ENCODE measurements at regions not wholly inside any gene's neighbourhood (a gene's known extent, or its start where the extent isn't known, plus 50 kb on each side); places are given as distances from the start of the nearest gene placed in this dataset.

DNA sequence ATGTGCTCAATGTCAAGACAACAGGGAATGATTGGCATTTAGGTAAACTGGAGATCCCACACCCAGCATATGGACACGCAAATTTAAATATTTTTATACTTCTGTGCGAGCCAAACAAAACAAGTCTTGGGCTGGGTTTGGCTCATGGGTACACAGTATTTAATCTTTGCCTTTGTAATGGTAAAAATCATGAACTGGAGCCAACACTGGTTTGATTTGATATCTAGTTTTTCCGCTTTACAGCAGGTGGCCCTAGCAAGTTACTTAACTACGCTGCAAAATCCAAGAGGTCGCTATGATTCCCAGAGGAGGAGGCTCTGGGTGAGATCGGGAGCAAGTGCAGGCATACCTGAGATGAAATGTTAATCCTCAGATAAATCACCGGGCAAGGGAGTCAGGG lies 207.9 kb upstream of the SATB1 start:
- WGBS, 4 donors: 67 to 79% (median 71%) methylated on average over 7 of the region's 7 CpGs
- DNase-seq: no peak
- intact Hi-C loops (cut with DNase I): no loop called here
- no peaks in the 10 kb centered on the region for H3K36me3 ChIP-seq (replicated peaks in 1 of 2)
- H3K27me3 ChIP-seq: no peaks in the 10 kb centered on the region
- TF ChIP-seq POLR2A (IDR thresholded peaks at IDR 0.05): no peak
- TF ChIP-seq, protein P1, sequence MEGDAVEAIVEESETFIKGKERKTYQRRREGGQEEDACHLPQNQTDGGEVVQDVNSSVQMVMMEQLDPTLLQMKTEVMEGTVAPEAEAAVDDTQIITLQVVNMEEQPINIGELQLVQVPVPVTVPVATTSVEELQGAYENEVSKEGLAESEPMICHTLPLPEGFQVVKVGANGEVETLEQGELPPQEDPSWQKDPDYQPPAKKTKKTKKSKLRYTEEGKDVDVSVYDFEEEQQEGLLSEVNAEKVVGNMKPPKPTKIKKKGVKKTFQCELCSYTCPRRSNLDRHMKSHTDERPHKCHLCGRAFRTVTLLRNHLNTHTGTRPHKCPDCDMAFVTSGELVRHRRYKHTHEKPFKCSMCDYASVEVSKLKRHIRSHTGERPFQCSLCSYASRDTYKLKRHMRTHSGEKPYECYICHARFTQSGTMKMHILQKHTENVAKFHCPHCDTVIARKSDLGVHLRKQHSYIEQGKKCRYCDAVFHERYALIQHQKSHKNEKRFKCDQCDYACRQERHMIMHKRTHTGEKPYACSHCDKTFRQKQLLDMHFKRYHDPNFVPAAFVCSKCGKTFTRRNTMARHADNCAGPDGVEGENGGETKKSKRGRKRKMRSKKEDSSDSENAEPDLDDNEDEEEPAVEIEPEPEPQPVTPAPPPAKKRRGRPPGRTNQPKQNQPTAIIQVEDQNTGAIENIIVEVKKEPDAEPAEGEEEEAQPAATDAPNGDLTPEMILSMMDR (IDR thresholded peaks at IDR 0.05): no peak
- no peak overlapping the region for H3K4me3 ChIP-seq
- H3K27ac ChIP-seq: no peak overlapping the region
- no peaks in the 10 kb centered on the region for H3K9me3 ChIP-seq (replicated peaks in 1 of 3)
- H3K4me1 ChIP-seq (replicated peaks in 1 of 2): no peaks in the 10 kb centered on the region

DNA sequence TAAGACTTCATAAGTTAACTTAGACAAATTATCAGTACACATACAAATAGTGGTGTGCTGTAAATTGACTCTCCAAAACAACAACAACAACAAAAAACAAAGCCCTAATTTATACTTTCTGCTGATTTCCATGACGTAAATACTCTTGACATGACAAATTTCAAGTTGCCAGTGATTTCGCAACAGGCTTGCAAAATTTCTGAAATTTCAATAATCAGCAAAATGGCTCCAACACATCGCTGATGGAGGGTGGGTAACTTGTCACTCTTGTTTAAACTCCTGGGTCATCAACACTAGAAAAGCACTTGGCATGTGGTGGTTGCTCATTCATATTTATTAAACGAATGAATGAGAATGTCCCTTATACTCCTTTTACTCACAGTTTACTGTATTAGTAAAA lies 205.2 kb upstream of the SATB1 start:
- no peak overlapping the region for H3K4me3 ChIP-seq
- WGBS, 4 donors: 66 to 79% (median 71%) methylated on average over 4 of the region's 4 CpGs
- no peaks in the 10 kb centered on the region for H3K36me3 ChIP-seq (replicated peaks in 1 of 2)
- H3K27me3 ChIP-seq: no peaks in the 10 kb centered on the region
- no peak for TF ChIP-seq POLR2A (IDR thresholded peaks at IDR 0.05)
- TF ChIP-seq, protein P1 (IDR thresholded peaks at IDR 0.05): no peak
- intact Hi-C loops (cut with DNase I): no loop called here
- peak in 1 of 7 donors; percentile 4 for DNase-seq
- no peak overlapping the region for H3K27ac ChIP-seq
- no peaks in the 10 kb centered on the region for H3K9me3 ChIP-seq (replicated peaks in 1 of 3)
- H3K4me1 ChIP-seq (replicated peaks in 1 of 2): no peaks in the 10 kb centered on the region

DNA sequence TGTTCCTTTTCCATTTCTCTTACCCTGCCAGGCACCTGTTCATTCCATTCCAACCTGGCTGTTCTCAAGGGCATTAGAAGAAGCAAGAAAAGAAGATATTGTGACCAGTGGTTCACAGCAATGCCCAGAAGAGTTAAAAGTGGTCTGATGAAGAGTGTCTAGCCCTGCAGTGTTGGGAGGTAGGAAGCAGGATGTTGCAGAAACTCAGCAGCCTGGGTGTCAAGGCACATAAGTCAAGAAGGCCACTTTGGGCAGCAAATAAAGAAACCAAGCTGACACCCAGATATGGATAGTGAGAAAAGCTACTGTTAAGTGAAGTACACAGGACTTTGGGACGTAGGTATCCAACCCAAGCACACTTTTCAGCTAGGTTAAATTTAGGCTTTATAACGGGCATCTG lies 199.9 kb upstream of the SATB1 start:
- no peaks in the 10 kb centered on the region for H3K4me1 ChIP-seq (replicated peaks in 1 of 2)
- DNase-seq: no peak
- no peaks in the 10 kb centered on the region for H3K36me3 ChIP-seq (replicated peaks in 1 of 2)
- no peak overlapping the region for H3K27ac ChIP-seq
- no peaks in the 10 kb centered on the region for H3K27me3 ChIP-seq
- WGBS, 4 donors: 65 to 70% (median 67%) methylated on average over 2 of the region's 2 CpGs
- intact Hi-C loops (cut with DNase I): no loop called here
- H3K4me3 ChIP-seq: no peak overlapping the region
- no peak for TF ChIP-seq POLR2A (IDR thresholded peaks at IDR 0.05)
- H3K9me3 ChIP-seq (replicated peaks in 1 of 3): no peaks in the 10 kb centered on the region

DNA sequence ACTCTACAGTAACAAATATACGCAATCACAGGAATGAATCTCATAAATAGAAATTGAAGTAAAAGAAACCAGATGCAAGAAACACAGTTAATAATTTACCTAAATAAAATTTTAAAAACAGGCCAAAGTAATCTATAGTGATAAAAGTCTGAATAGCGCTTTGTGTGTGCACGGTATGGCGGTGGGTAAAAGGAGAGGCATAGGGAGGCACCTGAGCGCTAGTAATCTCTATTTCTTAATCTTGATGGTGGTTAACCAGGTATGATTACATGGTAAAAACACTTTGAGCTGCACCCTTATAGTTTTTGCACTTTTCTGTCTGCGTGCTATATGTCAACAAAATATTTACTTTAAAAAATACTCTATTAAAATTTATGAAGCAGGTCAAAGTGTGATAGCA lies 198.1 kb upstream of the SATB1 start:
- DNase-seq: no peak
- H3K4me1 ChIP-seq (replicated peaks in 1 of 2): no peaks in the 10 kb centered on the region
- H3K9me3 ChIP-seq (replicated peaks in 1 of 3): no peaks in the 10 kb centered on the region
- no peaks in the 10 kb centered on the region for H3K36me3 ChIP-seq (replicated peaks in 1 of 2)
- 85 to 94% (median 89%) methylated on average over 6 of the region's 6 CpGs for WGBS, 4 donors
- H3K4me3 ChIP-seq: no peak overlapping the region
- no peaks in the 10 kb centered on the region for H3K27me3 ChIP-seq
- intact Hi-C loops (cut with DNase I): no loop called here
- H3K27ac ChIP-seq: no peak overlapping the region
- no peak for TF ChIP-seq POLR2A (IDR thresholded peaks at IDR 0.05)
- TF ChIP-seq, protein P1 (IDR thresholded peaks at IDR 0.05): no peak

DNA sequence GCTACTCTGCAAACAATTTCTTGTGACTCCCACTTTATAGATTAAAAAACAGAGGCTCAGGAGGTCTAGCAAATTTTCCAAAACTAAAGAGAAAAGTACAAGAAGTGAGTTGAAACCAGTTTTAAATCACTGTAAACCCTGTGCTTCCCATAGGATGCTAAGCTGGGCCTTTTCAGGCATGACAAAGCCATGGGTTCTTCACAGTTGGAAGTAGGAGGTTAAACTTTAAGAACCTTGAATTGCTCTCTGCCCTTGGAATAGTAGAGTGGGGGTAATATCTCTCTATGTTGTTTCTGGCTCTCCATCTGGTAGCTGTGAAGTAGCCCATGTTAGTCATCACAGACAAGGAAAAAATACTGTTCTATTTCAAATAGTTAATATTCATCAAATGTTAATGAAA lies 193.6 kb upstream of the SATB1 start:
- H3K4me1 ChIP-seq (replicated peaks in 1 of 2): no peaks in the 10 kb centered on the region
- no peaks in the 10 kb centered on the region for H3K27me3 ChIP-seq
- no peak for TF ChIP-seq POLR2A (IDR thresholded peaks at IDR 0.05)
- TF ChIP-seq, protein P1 (IDR thresholded peaks at IDR 0.05): no peak
- H3K27ac ChIP-seq: no peak overlapping the region
- no peak for DNase-seq
- H3K9me3 ChIP-seq (replicated peaks in 1 of 3): no peaks in the 10 kb centered on the region
- H3K36me3 ChIP-seq (replicated peaks in 1 of 2): no peaks in the 10 kb centered on the region
- intact Hi-C loops (cut with DNase I): no loop called here
- no peak overlapping the region for H3K4me3 ChIP-seq

Data from adrenal gland (tissue), 9 donors.